HUES48 (cell line): ENCODE measurements at regions not wholly inside any gene's neighbourhood (a gene's known extent, or its start where the extent isn't known, plus 50 kb on each side); places are given as distances from the start of the nearest gene placed in this dataset.

Experiments used
- H3K27ac ChIP-seq: one replicate; pipeline ENCODE4 v1.7.0; 2013; ENCODE audit warnings: low read depth, low read length, inconsistent platforms
- H3K27me3 ChIP-seq: 2 replicates; pipeline ENCODE4 v1.6.1; 2013; ENCODE audit warnings: mild to moderate bottlenecking, low read length; ENCODE audit not compliant: control insufficient read depth, insufficient read depth
- H3K36me3 ChIP-seq: 2 replicates; pipeline ENCODE4 v1.6.1; 2013; ENCODE audit warnings: low read length; ENCODE audit not compliant: control insufficient read depth, insufficient read depth
- H3K4me1 ChIP-seq: 2 replicates; pipeline ENCODE4 v1.6.1; 2013; ENCODE audit warnings: mild to moderate bottlenecking, low read length; ENCODE audit not compliant: control insufficient read depth, insufficient read depth
- H3K4me3 ChIP-seq: 2 replicates; pipeline ENCODE4 v1.5.1; 2013; ENCODE audit warnings: mild to moderate bottlenecking, low read depth, low read length
- H3K9ac ChIP-seq: 2 replicates; pipeline ENCODE4 v1.6.1; 2013; ENCODE audit warnings: mild to moderate bottlenecking, low read depth, low read length, moderate library complexity
- H3K9me3 ChIP-seq: 2 replicates; pipeline ENCODE4 v1.6.1; 2013; ENCODE audit warnings: low read length; ENCODE audit not compliant: control insufficient read depth, insufficient read depth

DNA sequence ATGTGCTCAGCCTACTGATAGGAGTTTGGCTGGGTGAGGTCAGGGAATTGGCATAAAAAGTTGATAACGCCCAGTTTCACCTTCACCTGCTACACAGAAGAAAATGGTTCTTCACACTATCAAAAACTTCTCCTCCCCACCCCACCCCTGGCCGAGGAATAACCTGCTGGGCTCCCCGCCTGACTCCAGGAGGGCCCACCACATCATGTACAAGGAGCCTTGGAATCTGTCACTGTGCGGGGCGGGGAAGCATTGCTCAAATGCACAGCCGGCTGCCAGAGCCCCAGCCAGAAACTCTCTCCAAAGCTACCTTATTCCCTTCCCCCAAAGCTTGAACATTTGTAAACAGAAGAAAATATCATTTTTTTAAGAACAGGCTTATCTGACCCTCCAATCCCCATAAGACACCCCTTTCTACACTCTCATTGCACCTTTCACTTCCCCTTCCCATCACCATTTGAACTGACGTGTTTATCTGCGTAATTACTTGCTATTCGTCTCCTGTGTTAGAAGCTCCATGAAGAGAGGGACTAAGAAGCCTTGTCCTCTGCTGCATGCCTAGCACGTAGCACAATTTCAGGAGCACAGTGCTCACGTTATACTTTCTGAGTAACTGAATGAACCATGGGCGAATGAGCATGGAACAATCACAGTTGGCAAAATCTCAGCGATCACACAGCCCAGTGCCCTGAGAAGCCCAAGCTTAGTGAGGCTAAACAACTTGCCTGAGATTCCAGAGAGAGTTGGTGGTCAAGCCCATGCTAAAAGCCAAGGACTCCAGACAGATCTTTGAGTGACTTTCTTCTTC, 82.9 kb downstream of the HES1 start:
- no peak overlapping the region for H3K4me3 ChIP-seq
- no peak overlapping the region for H3K27ac ChIP-seq
- H3K27me3 ChIP-seq = no peaks in the 10 kb centered on the region
- H3K9ac ChIP-seq = no peak overlapping the region
- no peaks in the 10 kb centered on the region for H3K36me3 ChIP-seq
- peaks cover 12% of the 10 kb centered on the region for H3K4me1 ChIP-seq
- H3K9me3 ChIP-seq = no peaks in the 10 kb centered on the region

DNA sequence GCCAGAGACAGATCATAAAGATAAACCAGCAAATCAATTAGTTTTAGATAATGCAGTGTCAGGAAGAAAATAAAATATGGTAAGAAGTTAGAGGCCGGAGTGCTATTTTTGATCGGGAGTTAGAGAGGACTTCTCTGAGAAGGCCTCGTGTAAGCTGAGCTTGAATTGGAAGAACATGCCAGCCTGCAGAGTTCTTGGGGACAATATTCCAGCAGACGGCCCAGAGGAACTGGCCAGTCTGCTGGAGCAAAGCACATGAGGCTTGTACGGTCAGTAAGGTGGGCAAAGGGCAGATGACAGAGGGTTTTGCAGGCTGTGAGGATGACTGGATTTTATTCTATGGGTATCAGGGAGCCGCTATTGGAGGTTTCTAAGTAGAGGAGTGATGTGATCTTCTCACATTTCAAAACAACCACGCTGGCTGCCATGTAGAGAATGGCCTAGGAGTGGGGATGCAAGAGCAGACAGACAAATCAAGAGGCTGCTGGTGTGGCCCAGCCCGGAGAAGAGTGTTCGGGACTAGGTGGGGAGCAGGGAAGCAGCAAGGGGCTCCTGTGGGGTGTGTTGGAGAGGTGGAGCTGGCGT, 84.0 kb downstream of the HES1 start:
- no peak overlapping the region for H3K4me3 ChIP-seq
- no peaks in the 10 kb centered on the region for H3K36me3 ChIP-seq
- H3K27ac ChIP-seq = no peak overlapping the region
- no peak overlapping the region for H3K9ac ChIP-seq
- H3K9me3 ChIP-seq = no peaks in the 10 kb centered on the region
- no peaks in the 10 kb centered on the region for H3K27me3 ChIP-seq
- peaks cover 15% of the 10 kb centered on the region for H3K4me1 ChIP-seq

DNA sequence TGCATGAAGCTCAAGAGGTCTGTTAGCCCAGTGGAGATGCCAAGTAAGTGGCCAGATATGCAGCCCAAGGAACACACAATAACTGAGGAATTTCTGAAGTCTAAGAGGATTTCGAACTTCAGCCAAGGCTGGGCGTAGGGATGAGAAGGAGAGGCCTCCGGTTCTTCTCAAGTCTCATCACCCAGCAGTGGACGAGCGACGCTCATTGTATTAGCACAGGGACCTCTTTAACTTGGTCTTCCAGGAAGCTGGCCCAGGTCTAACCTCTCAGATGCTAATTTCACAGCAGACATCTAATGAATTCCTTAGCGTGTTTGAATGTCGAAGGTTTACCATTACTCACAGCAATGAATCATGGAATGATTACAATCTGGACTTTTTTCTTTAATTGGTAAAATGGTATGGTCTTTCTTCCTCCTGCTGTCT, 85.0 kb downstream of the HES1 start:
- Histone ChIP-seq H3K27me3 (peaks cover 2% of the 10 kb centered on the region; the same call in 1 of the 2 replicates), H3K36me3 (no peaks in the 10 kb centered on the region), H3K9ac (no peak overlapping the region), H3K4me1 (peaks cover 14% of the 10 kb centered on the region), H3K27ac (no peak overlapping the region), H3K9me3 (no peaks in the 10 kb centered on the region), H3K4me3 (no peak overlapping the region)

DNA sequence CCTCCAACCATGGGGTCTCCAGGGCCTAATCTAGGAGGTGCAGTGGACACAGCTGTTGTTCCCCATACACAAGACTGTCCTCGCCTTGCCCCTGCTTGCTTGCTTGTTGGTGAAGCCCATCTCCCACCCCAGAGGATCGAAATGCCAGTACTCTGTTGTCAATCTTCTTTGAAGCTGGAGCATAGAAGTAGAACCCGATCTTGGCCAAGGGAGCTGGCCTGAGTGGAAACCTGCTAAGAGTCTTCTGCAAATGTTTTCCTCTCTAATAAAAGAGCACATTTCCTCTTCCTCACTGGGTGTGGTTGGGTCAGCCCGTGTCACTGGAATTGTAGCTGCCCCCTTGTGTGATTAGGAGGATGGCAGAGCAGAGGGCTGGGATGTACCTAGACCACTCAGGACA, 85.4 kb downstream of the HES1 start:
- H3K9me3 ChIP-seq = no peaks in the 10 kb centered on the region
- H3K4me3 ChIP-seq = no peak overlapping the region
- H3K27me3 ChIP-seq = peaks cover 2% of the 10 kb centered on the region; the same call in 1 of the 2 replicates
- H3K9ac ChIP-seq = no peak overlapping the region
- H3K36me3 ChIP-seq = no peaks in the 10 kb centered on the region
- peaks cover 10% of the 10 kb centered on the region; the same call in 1 of the 2 replicates for H3K4me1 ChIP-seq
- H3K27ac ChIP-seq = no peak overlapping the region

DNA sequence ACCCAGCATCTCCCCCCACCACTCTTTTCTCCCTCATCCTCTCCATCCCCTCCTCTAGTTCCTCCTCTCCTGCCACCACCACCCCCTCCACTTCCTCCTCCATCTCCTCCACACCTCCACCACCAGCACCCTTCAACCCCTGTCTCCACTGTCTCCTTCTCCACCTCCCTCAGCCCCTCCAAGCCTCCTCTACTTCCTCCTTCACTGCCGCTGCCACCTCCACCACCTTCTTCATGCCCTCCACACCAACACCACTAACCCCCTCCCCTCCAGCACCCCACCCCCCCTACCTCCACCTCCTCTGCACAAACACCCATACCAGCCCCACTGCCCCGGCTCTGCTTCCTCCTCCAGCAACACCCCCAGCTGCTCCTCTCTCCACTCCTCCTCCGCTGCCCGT, 88.0 kb downstream of the HES1 start:
- no peak overlapping the region for H3K9ac ChIP-seq
- H3K9me3 ChIP-seq = no peaks in the 10 kb centered on the region
- H3K4me3 ChIP-seq = no peak overlapping the region
- H3K4me1 ChIP-seq = peaks cover 10% of the 10 kb centered on the region; the same call in 1 of the 2 replicates
- H3K27me3 ChIP-seq = peaks cover 2% of the 10 kb centered on the region; the same call in 1 of the 2 replicates
- no peak overlapping the region for H3K27ac ChIP-seq
- no peaks in the 10 kb centered on the region for H3K36me3 ChIP-seq

DNA sequence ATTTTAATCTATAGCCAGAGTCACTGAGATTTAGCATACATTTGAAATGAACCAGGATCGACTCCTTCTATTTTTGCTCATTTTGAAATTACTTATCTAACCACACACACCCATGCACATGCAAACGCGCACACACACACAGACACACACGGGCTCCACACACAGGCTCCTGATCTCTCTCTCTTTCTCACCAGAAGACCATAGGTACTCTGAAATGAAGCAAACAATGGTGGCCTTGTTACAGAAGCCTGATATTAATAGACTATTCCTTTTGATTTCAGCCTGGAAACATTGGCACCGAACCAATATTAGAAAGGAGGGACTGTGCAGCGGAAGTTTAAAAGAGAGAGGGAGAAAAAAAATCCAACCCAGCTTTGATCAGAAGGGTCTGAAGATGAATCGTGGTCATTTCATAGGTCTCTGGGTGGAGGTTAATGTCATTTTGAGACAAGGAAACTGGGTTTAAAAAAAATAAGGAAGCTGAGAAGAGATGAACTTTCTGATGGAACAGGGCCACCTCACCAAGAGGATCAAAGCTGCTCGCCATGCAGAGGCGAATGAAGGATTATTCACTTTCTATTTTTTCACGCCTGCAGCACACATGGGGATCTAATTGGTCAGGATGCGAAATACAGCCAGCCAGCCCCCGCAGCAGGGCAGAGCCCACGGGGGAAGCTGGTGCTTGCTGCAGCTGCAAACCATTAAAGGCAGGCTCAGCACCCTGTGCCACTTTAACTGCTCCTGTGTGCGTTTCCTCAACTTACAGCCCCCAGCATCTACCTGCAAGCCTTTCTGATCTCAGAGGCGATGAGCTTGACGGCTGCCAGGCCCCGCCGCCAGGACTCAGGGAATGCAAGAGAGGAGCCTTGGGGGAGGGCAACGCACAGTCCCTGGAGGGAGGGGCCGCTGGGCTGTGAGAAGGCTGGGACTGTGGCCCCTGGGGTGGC, 88.8 kb downstream of the HES1 start:
- Histone ChIP-seq H3K27me3 (peaks cover 2% of the 10 kb centered on the region; the same call in 1 of the 2 replicates), H3K27ac (no peak overlapping the region), H3K9ac (no peak overlapping the region)

DNA sequence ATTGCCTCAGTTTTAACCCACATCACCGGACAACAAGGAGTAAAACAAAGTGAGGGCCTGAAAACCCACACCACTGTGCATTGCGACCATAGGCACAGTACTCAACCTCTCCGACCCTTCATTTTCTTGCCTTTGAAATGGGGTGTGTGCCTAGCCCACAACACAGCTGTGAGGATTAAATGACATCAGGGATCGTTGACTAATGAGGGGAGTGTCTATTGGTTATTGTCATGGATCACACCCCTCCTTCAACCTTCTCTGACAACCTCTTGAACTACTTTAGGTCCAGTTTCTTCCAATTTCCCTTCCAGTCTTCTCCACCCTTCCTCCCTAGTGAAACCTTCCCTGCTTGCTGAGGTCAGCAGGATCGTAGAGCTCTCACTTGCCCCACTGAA, 89.5 kb downstream of the HES1 start:
- Histone ChIP-seq H3K36me3 (no peaks in the 10 kb centered on the region), H3K9me3 (no peaks in the 10 kb centered on the region), H3K27me3 (peaks cover 2% of the 10 kb centered on the region; the same call in 1 of the 2 replicates), H3K4me1 (peaks cover 10% of the 10 kb centered on the region; the same call in 1 of the 2 replicates), H3K4me3 (no peak overlapping the region), H3K27ac (no peak overlapping the region), H3K9ac (no peak overlapping the region)

More for the DNA sequence above, 88.8 kb downstream of the HES1 start:
- peaks cover 10% of the 10 kb centered on the region; the same call in 1 of the 2 replicates for H3K4me1 ChIP-seq
- H3K9me3 ChIP-seq = no peaks in the 10 kb centered on the region
- H3K4me3 ChIP-seq = no peak overlapping the region
- H3K36me3 ChIP-seq = no peaks in the 10 kb centered on the region

DNA sequence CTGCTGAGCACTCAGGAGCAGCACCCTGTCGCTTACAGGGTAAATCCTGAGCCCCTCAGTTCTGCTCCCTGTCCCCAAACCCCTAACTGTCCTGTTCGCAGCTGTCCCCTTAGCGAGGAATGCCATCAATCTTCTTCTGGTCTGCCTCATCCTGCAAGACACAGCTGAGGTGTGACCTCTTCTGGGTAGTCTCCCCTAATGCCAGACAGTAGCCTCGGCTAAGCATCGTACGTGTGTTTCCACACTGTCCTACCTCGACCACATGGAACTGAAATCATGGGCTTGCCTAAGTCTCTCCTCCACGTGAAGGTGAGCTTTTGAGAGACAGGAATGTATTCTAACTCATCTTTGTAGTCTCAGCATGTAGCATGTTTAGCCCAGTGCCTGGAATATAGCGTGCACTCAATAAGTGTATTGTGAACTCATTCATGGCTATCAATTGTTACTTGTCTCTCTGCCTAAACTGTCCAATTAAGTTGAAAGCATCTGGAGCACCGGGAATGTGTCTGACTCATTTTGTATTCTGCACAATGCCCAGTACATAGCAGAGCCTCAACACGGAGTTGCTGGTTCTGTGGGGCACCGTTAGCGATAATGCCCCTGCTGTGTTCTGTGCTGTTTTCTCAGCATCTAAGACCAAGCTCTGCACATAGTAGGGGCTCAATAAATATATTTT, 90.2 kb downstream of the HES1 start:
- no peaks in the 10 kb centered on the region for H3K36me3 ChIP-seq
- peaks cover 10% of the 10 kb centered on the region; the same call in 1 of the 2 replicates for H3K4me1 ChIP-seq
- H3K4me3 ChIP-seq = no peak overlapping the region
- no peak overlapping the region for H3K27ac ChIP-seq
- H3K27me3 ChIP-seq = peaks cover 2% of the 10 kb centered on the region; the same call in 1 of the 2 replicates
- no peak overlapping the region for H3K9ac ChIP-seq
- H3K9me3 ChIP-seq = no peaks in the 10 kb centered on the region

DNA sequence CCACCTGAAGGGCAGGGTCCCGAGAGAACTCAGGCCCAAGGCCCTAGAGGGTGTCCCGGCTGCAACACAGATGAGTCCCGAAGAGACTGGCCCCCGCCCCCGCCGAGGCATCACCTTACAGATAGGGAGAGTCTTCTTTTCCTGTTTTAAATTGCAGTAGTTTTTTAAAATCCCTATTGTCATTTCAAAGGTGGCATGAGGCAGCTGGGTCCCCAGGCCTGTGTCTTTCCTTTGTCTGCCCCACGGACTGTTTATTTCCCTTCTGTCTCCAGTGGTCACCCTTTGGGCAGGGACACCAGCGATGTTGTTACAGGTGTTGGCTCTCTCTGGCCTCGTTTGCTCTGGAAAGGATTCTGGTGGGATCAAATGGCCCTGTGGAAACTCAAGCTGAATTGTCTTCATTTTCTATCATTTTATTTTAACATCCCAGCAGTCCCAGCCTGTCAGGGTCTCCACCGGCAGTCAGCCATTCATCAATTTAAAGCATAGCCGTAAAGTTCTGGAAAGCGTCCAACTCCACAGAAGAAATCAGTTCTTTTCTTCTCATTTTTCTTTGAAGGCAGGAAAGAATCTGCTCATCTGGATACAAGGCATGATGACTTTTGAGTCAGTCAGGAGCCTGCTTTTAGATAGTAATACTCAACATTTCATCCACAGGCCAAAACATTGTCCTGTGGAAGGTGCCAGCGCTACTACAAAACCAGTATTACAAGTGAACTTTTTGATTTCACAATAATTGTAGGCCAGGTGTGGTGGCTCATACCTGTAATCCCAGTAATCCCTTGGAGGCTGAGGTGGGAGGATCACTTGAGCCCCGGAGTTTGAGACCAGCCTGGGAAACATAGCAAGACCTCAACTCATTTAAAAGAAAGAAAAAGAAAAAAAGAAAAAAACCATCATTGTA, 96.2 kb downstream of the HES1 start:
- no peaks in the 10 kb centered on the region; the same call in 1 of the 2 replicates for H3K27me3 ChIP-seq
- H3K4me1 ChIP-seq = peaks cover 5% of the 10 kb centered on the region
- no peak overlapping the region for H3K4me3 ChIP-seq
- H3K36me3 ChIP-seq = no peaks in the 10 kb centered on the region
- H3K9me3 ChIP-seq = no peaks in the 10 kb centered on the region
- no peak overlapping the region for H3K27ac ChIP-seq
- H3K9ac ChIP-seq = no peak overlapping the region
